Trophoblast cell (in vitro differentiated cells and primary cell): ENCODE measurements at regions not wholly inside any gene's neighbourhood (a gene's known extent, or its start where the extent isn't known, plus 50 kb on each side); places are given as distances from the start of the nearest gene placed in this dataset.

Experiments
- DNase-seq, 2 donors: peaks; one replicate each; pipeline ENCODE4 v3.0.0-alpha.2; 2016
- H2AFZ ChIP-seq: 2 replicates; pipeline ENCODE4 v1.6.1; 2013; ENCODE audit warnings: low read length, moderate library complexity, mild to moderate bottlenecking; ENCODE audit not compliant: insufficient read depth, poor library complexity
- H2AK5ac ChIP-seq: 2 replicates; pipeline ENCODE4 v1.6.1; 2013; ENCODE audit warnings: mild to moderate bottlenecking, low read length
- H2BK120ac ChIP-seq: 2 replicates; pipeline ENCODE4 v1.6.1; 2013; ENCODE audit warnings: low read length, mild to moderate bottlenecking, moderate library complexity; ENCODE audit not compliant: insufficient read depth, poor library complexity
- H2BK12ac ChIP-seq: 2 replicates; pipeline ENCODE4 v1.6.1; 2013; ENCODE audit warnings: mild to moderate bottlenecking, low read length, moderate library complexity
- H2BK5ac ChIP-seq: 2 replicates; pipeline ENCODE4 v1.6.1; 2013; ENCODE audit warnings: low read length, low read depth, moderate library complexity, mild to moderate bottlenecking; ENCODE audit not compliant: poor library complexity
- H3K14ac ChIP-seq: 2 replicates; pipeline ENCODE4 v1.6.1; 2013; ENCODE audit warnings: mild to moderate bottlenecking, low read length
- H3K18ac ChIP-seq: 2 replicates; pipeline ENCODE4 v1.6.1; 2013; ENCODE audit warnings: mild to moderate bottlenecking, low read length
- H3K23ac ChIP-seq: 2 replicates; pipeline ENCODE4 v1.6.1; 2013; ENCODE audit warnings: low read length
- H3K27ac ChIP-seq: 2 replicates; pipeline ENCODE4 v1.5.1; 2013; ENCODE audit warnings: low read depth, mild to moderate bottlenecking, inconsistent platforms, low read length, moderate library complexity
- H3K27me3 ChIP-seq: 2 replicates; pipeline ENCODE4 v1.6.1; 2013; ENCODE audit warnings: inconsistent platforms, mild to moderate bottlenecking, low read length, moderate library complexity; ENCODE audit not compliant: insufficient read depth
- H3K36me3 ChIP-seq, 2 experiments: 1 replicate in 1 of 2; 2 replicates in 1 of 2; pipeline ENCODE4 v1.6.1; 2013; ENCODE audit warnings: low read length in 2 of 2, mild to moderate bottlenecking in 2 of 2, moderate library complexity in 1 of 2; ENCODE audit not compliant: insufficient read depth in 2 of 2, control insufficient read depth in 1 of 2
- H3K4ac ChIP-seq: 2 replicates; pipeline ENCODE4 v1.6.1; 2013; ENCODE audit warnings: low read depth, mild to moderate bottlenecking, low read length, moderate library complexity
- H3K4me1 ChIP-seq, 2 experiments: 1 replicate in 1 of 2; 2 replicates in 1 of 2; pipeline ENCODE4 v1.6.1; 2013; ENCODE audit warnings: low read length in 2 of 2, mild to moderate bottlenecking in 2 of 2, moderate library complexity in 1 of 2; ENCODE audit not compliant: insufficient read depth in 2 of 2, control insufficient read depth in 1 of 2
- H3K4me2 ChIP-seq: 2 replicates; pipeline ENCODE4 v1.6.1; 2013; ENCODE audit warnings: inconsistent platforms, mild to moderate bottlenecking, low read length, moderate library complexity
- H3K4me3 ChIP-seq: 2 replicates; pipeline ENCODE4 v1.5.1; 2013; ENCODE audit warnings: mild to moderate bottlenecking, low read depth, low read length, inconsistent platforms
- H3K79me1 ChIP-seq: one replicate; pipeline ENCODE4 v1.6.1; 2013; ENCODE audit warnings: low read length
- H3K79me2 ChIP-seq: 2 replicates; pipeline ENCODE4 v1.6.1; 2013; ENCODE audit warnings: low read length, mild to moderate bottlenecking; ENCODE audit not compliant: control insufficient read depth, insufficient read depth, poor library complexity
- H3K9ac ChIP-seq: 2 replicates; pipeline ENCODE4 v1.6.1; 2013; ENCODE audit warnings: mild to moderate bottlenecking, low read length
- H3K9me3 ChIP-seq: 2 replicates; pipeline ENCODE4 v1.6.1; 2013; ENCODE audit warnings: low read depth, mild to moderate bottlenecking, control low read depth, inconsistent platforms, low read length; ENCODE audit not compliant: insufficient read depth
- H4K12ac ChIP-seq: 2 replicates; pipeline ENCODE4 v1.6.1; 2013; ENCODE audit warnings: low read depth, mild to moderate bottlenecking, low read length, moderate library complexity
- H4K8ac ChIP-seq: 2 replicates; pipeline ENCODE4 v1.6.1; 2013; ENCODE audit warnings: low read depth, mild to moderate bottlenecking, low read length, moderate library complexity
- H4K91ac ChIP-seq: one replicate; pipeline ENCODE4 v1.6.1; 2013; ENCODE audit warnings: low read depth, mild to moderate bottlenecking, low read length, moderate library complexity
- WGBS: extraction: QIAGEN DNeasy Blood & Tissue Kit; methylation state at CpG from one replicate; pipeline ENCODE4 v1.1.7; 2013; ENCODE audit warnings: missing lambda C conversion rate; ENCODE audit not compliant: insufficient read length, insufficient coverage; ENCODE audit errors: extremely low coverage; 5-methylcytosine and 5-hydroxymethylcytosine counted together

- Histone ChIP-seq H4K91ac (no peak overlapping the region), H3K14ac (no peak overlapping the region), H2AK5ac (no peak overlapping the region), H2BK120ac (no peak overlapping the region), H3K27ac (no peak overlapping the region), H3K9ac (no peak overlapping the region), H2AFZ (no peak overlapping the region), H3K79me2 (no peaks in the 10 kb centered on the region), H3K4ac (no peak overlapping the region), H3K4me1 (peaks cover 4 to 7% of the 10 kb centered on the region in 2 experiments), H3K23ac (no peak overlapping the region), H3K18ac (no peak overlapping the region), H3K4me2 (no peak overlapping the region), H3K79me1 (peaks cover 6% of the 10 kb centered on the region), H2BK12ac (no peak overlapping the region), H3K27me3 (no peaks in the 10 kb centered on the region), H3K4me3 (no peak overlapping the region), H4K12ac (no peak overlapping the region), H2BK5ac (no peak overlapping the region), H3K9me3 (no peaks in the 10 kb centered on the region), H3K36me3 (no peaks in the 10 kb centered on the region), H4K8ac (no peak overlapping the region)
- DNase-seq, result peak; percentile 74 to 94
- no CpG with 5 or more reads among the region's 4 CpGs for WGBS
These were observed 733.9 kb upstream of the SORCS1 start for GRCh38 chr10:107898392-107898791.

- H3K18ac ChIP-seq, result no peak overlapping the region
- H3K9ac ChIP-seq, result no peak overlapping the region
- H2AFZ ChIP-seq, result no peak overlapping the region
- H3K79me1 ChIP-seq, result peaks cover 5% of the 10 kb centered on the region
- no peak overlapping the region for H4K91ac ChIP-seq
- no CpG with 5 or more reads among the region's 4 CpGs for WGBS
- H4K8ac ChIP-seq, result no peak overlapping the region
- H3K79me2 ChIP-seq, result no peaks in the 10 kb centered on the region
- no peaks in the 10 kb centered on the region for H3K9me3 ChIP-seq
- no peak overlapping the region for H3K23ac ChIP-seq
- H2BK120ac ChIP-seq, result no peak overlapping the region
- no peak for DNase-seq
- H4K12ac ChIP-seq, result no peak overlapping the region
- no peak overlapping the region for H3K27ac ChIP-seq
- no peak overlapping the region for H3K4me3 ChIP-seq
- H2AK5ac ChIP-seq, result no peak overlapping the region
- H3K4me1 ChIP-seq, result peaks cover 4 to 7% of the 10 kb centered on the region in 2 experiments
- H3K4me2 ChIP-seq, result no peak overlapping the region
- no peak overlapping the region for H2BK12ac ChIP-seq
- H2BK5ac ChIP-seq, result no peak overlapping the region
- H3K14ac ChIP-seq, result no peak overlapping the region
- H3K27me3 ChIP-seq, result no peaks in the 10 kb centered on the region
- no peaks in the 10 kb centered on the region for H3K36me3 ChIP-seq
- no peak overlapping the region for H3K4ac ChIP-seq
These were observed 730.0 kb upstream of the SORCS1 start for GRCh38 chr10:107894516-107894915.

GRCh38 chr10:107889105-107889504 is 724.6 kb upstream of the SORCS1 start:
- Histone ChIP-seq H2BK5ac (no peak overlapping the region), H3K79me1 (no peaks in the 10 kb centered on the region), H2AK5ac (no peak overlapping the region), H3K4me3 (no peak overlapping the region), H3K4ac (no peak overlapping the region), H3K27me3 (no peaks in the 10 kb centered on the region), H3K9ac (no peak overlapping the region), H4K8ac (no peak overlapping the region), H3K79me2 (no peaks in the 10 kb centered on the region), H3K36me3 (no peaks in the 10 kb centered on the region), H3K4me1 (no peaks in the 10 kb centered on the region), H4K91ac (no peak overlapping the region), H2BK12ac (no peak overlapping the region), H2BK120ac (no peak overlapping the region), H3K4me2 (no peak overlapping the region), H2AFZ (no peak overlapping the region), H3K9me3 (no peaks in the 10 kb centered on the region), H3K23ac (no peak overlapping the region), H3K14ac (no peak overlapping the region), H4K12ac (no peak overlapping the region), H3K18ac (no peak overlapping the region), H3K27ac (no peak overlapping the region)
- no CpG with 5 or more reads among the region's 2 CpGs for WGBS
- no peak for DNase-seq

GRCh38 chr10:107880185-107880584 is 715.7 kb upstream of the SORCS1 start:
- H3K4me3 ChIP-seq, result no peak overlapping the region
- H3K4ac ChIP-seq, result no peak overlapping the region
- no peak overlapping the region for H4K8ac ChIP-seq
- no peaks in the 10 kb centered on the region for H3K36me3 ChIP-seq
- H3K27ac ChIP-seq, result no peak overlapping the region
- H3K9me3 ChIP-seq, result no peaks in the 10 kb centered on the region
- no peaks in the 10 kb centered on the region for H3K79me1 ChIP-seq
- H2BK5ac ChIP-seq, result no peak overlapping the region
- no peak overlapping the region for H2BK12ac ChIP-seq
- H3K79me2 ChIP-seq, result no peaks in the 10 kb centered on the region
- H4K12ac ChIP-seq, result no peak overlapping the region
- H3K14ac ChIP-seq, result no peak overlapping the region
- DNase-seq, result peak; percentile 26 to 55
- no peak overlapping the region for H3K18ac ChIP-seq
- no peak overlapping the region for H4K91ac ChIP-seq
- H2BK120ac ChIP-seq, result no peak overlapping the region
- H2AFZ ChIP-seq, result no peak overlapping the region
- H3K9ac ChIP-seq, result no peak overlapping the region
- H3K4me2 ChIP-seq, result no peak overlapping the region
- no peaks in the 10 kb centered on the region for H3K4me1 ChIP-seq
- H3K23ac ChIP-seq, result no peak overlapping the region
- no CpG with 5 or more reads among the region's 2 CpGs for WGBS
- H3K27me3 ChIP-seq, result no peaks in the 10 kb centered on the region
- H2AK5ac ChIP-seq, result no peak overlapping the region
